GM12891 (cell line): ENCODE measurements at regions not wholly inside any gene's neighbourhood (a gene's known extent, or its start where the extent isn't known, plus 50 kb on each side); places are given as distances from the start of the nearest gene placed in this dataset.

Experiments
- POLR2A ChIP-seq: IDR thresholded peaks from 2 replicates; pipeline ENCODE4 v1.6.1; 2011; ENCODE audit warnings: low read depth, low read length, control low read depth
- POLR2AphosphoS5 ChIP-seq: IDR thresholded peaks from 2 replicates; pipeline ENCODE4 v1.6.1; 2011; ENCODE audit warnings: low read depth, low read length, control low read depth
- SPI1 ChIP-seq: IDR thresholded peaks from 2 replicates; pipeline ENCODE4 v1.6.1; 2011; ENCODE audit warnings: low read depth, low read length, control low read depth

- TF ChIP-seq POLR2AphosphoS5: no peak
- TF ChIP-seq SPI1: no peak
- no peak for TF ChIP-seq POLR2A
These were observed 150.9 kb upstream of the THY1 start for GRCh38 chr11:119573858-119574257.
